Osteoblast (primary cell): ENCODE measurements at regions not wholly inside any gene's neighbourhood (a gene's known extent, or its start where the extent isn't known, plus 50 kb on each side); places are given as distances from the start of the nearest gene placed in this dataset.

ENCODE experiments used
- DNase-seq: peaks from one replicate; pipeline ENCODE4 v3.0.0; 2011; ENCODE audit warnings: low spot score, mixed read lengths; ENCODE audit not compliant: insufficient read length; ENCODE audit errors: missing footprints
- H2AFZ ChIP-seq: 2 replicates; pipeline ENCODE4 v1.6.0; 2011; ENCODE audit warnings: mild to moderate bottlenecking, low read length
- H3K27ac ChIP-seq: 2 replicates; pipeline ENCODE4 v1.5.1; 2011; ENCODE audit warnings: mild to moderate bottlenecking, low read depth, low read length, moderate library complexity
- H3K27me3 ChIP-seq: 2 replicates; pipeline ENCODE4 v1.6.0; 2012; ENCODE audit warnings: mild to moderate bottlenecking, control low read depth, inconsistent platforms, low read length, moderate library complexity; ENCODE audit not compliant: insufficient read depth
- H3K36me3 ChIP-seq: 2 replicates; pipeline ENCODE4 v1.5.1; 2011; ENCODE audit warnings: mild to moderate bottlenecking, low read length, control low read depth, moderate library complexity; ENCODE audit not compliant: insufficient read depth
- H3K4me1 ChIP-seq: 2 replicates; pipeline ENCODE4 v1.5.1; 2011; ENCODE audit warnings: mild to moderate bottlenecking, low read length, control low read depth, moderate library complexity; ENCODE audit not compliant: insufficient read depth
- H3K4me2 ChIP-seq: 2 replicates; pipeline ENCODE4 v1.6.0; 2011; ENCODE audit warnings: mild to moderate bottlenecking, low read length; ENCODE audit not compliant: insufficient read depth
- H3K4me3 ChIP-seq: fragments of 200-600 bp; sonication (generic); 3 replicates; pipeline ENCODE4 v1.5.1; 2012; ENCODE audit warnings: mild to moderate bottlenecking, low read length, inconsistent platforms; ENCODE audit not compliant: insufficient read depth
- H3K79me2 ChIP-seq: 2 replicates; pipeline ENCODE4 v1.6.0; 2012; ENCODE audit warnings: mild to moderate bottlenecking, low read length, control low read depth, inconsistent platforms; ENCODE audit not compliant: insufficient read depth
- H3K9me3 ChIP-seq: 2 replicates; pipeline ENCODE4 v1.5.1; 2011; ENCODE audit warnings: low read depth, low read length, control low read depth
- H4K20me1 ChIP-seq: 2 replicates; pipeline ENCODE4 v1.6.0; 2012; ENCODE audit warnings: mild to moderate bottlenecking, low read length, control low read depth; ENCODE audit not compliant: insufficient read depth
- CTCF ChIP-seq: IDR thresholded peaks from 2 replicates; pipeline ENCODE4 v1.5.1; 2011; ENCODE audit warnings: mild to moderate bottlenecking, low read depth, low read length, moderate library complexity; ENCODE audit errors: extremely low read depth

GRCh38 chr2:66929632-66930338 lies 467.3 kb upstream of the ETAA1 start:
- Histone ChIP-seq H3K36me3 (no peaks in the 10 kb centered on the region), H4K20me1 (no peaks in the 10 kb centered on the region), H3K27ac (no peak overlapping the region), H3K27me3 (no peaks in the 10 kb centered on the region), H3K4me2 (no peak overlapping the region), H3K4me3 (no peak overlapping the region), H3K9me3 (no peaks in the 10 kb centered on the region), H2AFZ (no peak overlapping the region), H3K4me1 (no peaks in the 10 kb centered on the region), H3K79me2 (no peaks in the 10 kb centered on the region)
- no peak for DNase-seq
- TF ChIP-seq CTCF = no peak

- Histone ChIP-seq H3K36me3 (no peaks in the 10 kb centered on the region), H4K20me1 (no peaks in the 10 kb centered on the region), H3K9me3 (no peaks in the 10 kb centered on the region), H3K27ac (no peak overlapping the region), H3K79me2 (no peaks in the 10 kb centered on the region), H2AFZ (no peak overlapping the region), H3K4me1 (no peaks in the 10 kb centered on the region), H3K4me3 (no peak overlapping the region), H3K27me3 (no peaks in the 10 kb centered on the region), H3K4me2 (no peak overlapping the region)
- no peak for DNase-seq
- no peak for TF ChIP-seq CTCF
Measured at GRCh38 chr2:66930339-66931220, 466.6 kb upstream of the ETAA1 start.

GRCh38 chr2:66938471-66938967 lies 458.6 kb upstream of the ETAA1 start:
- TF ChIP-seq CTCF = no peak
- no peaks in the 10 kb centered on the region for H3K36me3 ChIP-seq
- H3K4me1 ChIP-seq = no peaks in the 10 kb centered on the region
- no peaks in the 10 kb centered on the region for H3K27me3 ChIP-seq
- H3K79me2 ChIP-seq = no peaks in the 10 kb centered on the region
- H4K20me1 ChIP-seq = no peaks in the 10 kb centered on the region
- no peak overlapping the region for H3K4me3 ChIP-seq
- no peak overlapping the region for H3K27ac ChIP-seq
- no peak overlapping the region for H3K4me2 ChIP-seq
- no peaks in the 10 kb centered on the region for H3K9me3 ChIP-seq
- DNase-seq = no peak
- H2AFZ ChIP-seq = no peak overlapping the region

- TF ChIP-seq CTCF = no peak
Measured at GRCh38 chr2:66940080-66940479, 457.1 kb upstream of the ETAA1 start.

More at GRCh38 chr2:66940080-66940479, 457.1 kb upstream of the ETAA1 start:
- DNase-seq = no peak
- H3K9me3 ChIP-seq = no peaks in the 10 kb centered on the region
- H4K20me1 ChIP-seq = no peaks in the 10 kb centered on the region
- H3K4me1 ChIP-seq = no peaks in the 10 kb centered on the region
- H3K36me3 ChIP-seq = no peaks in the 10 kb centered on the region
- H3K79me2 ChIP-seq = no peaks in the 10 kb centered on the region
- H3K4me3 ChIP-seq = no peak overlapping the region
- no peak overlapping the region for H3K4me2 ChIP-seq
- H3K27me3 ChIP-seq = no peaks in the 10 kb centered on the region
- no peak overlapping the region for H3K27ac ChIP-seq
- no peak overlapping the region for H2AFZ ChIP-seq
